ENCODE measurements at regions not wholly inside any gene's neighbourhood (a gene's known extent, or its start where the extent isn't known, plus 50 kb on each side); places are given as distances from the start of the nearest gene placed in this dataset.

GRCh38 chr14:71739273-71739990 lies 192.8 kb upstream of the RGS6 start:
- Histone ChIP-seq H3K4me1 (no peaks in the 10 kb centered on the region), H3K27me3 (no peaks in the 10 kb centered on the region), H3K27ac (peak overlapping the region in 1 of 4 donors; percentile 66), H3K9me3 (no peaks in the 10 kb centered on the region), H3K36me3 (replicated peaks in 1 of 2; ENCODE audit: insufficient read depth in 1 of 2, low read depth in 2 of 2) (peaks cover 0 to 19% of the 10 kb centered on the region in 2 donors), H3K4me3 (no peak overlapping the region)
- WGBS, 2 donors, result 71 to 73% methylated on average over 5 of the region's 5 CpGs
- no peak for TF ChIP-seq CTCF (IDR thresholded peaks at IDR 0.05)
- TF ChIP-seq POLR2A (IDR thresholded peaks at IDR 0.05), result no peak
- ATAC-seq (peak; percentile 71), DNase-seq (peak in 3 of 4 donors; percentile 27 to 46 (median 39))
- intact Hi-C loops (cut with DNase I), result no loop called here

- 91 to 92% methylated on average over 5 of the region's 5 CpGs for WGBS, 2 donors
- no peak overlapping the region for H3K4me3 ChIP-seq
- intact Hi-C loops (cut with DNase I), result no loop called here
- H3K4me1 ChIP-seq, result no peaks in the 10 kb centered on the region
- no peaks in the 10 kb centered on the region for H3K9me3 ChIP-seq
- DNase-seq (no peak), ATAC-seq (no peak)
- TF ChIP-seq POLR2A (IDR thresholded peaks at IDR 0.05), result no peak
- no peak for TF ChIP-seq CTCF (IDR thresholded peaks at IDR 0.05)
- H3K36me3 ChIP-seq (replicated peaks in 1 of 2; ENCODE audit: insufficient read depth in 1 of 2, low read depth in 2 of 2), result peaks cover 0 to 7% of the 10 kb centered on the region in 2 donors
- H3K27ac ChIP-seq, result no peak overlapping the region
- no peaks in the 10 kb centered on the region for H3K27me3 ChIP-seq
Measured at GRCh38 chr14:71741241-71741640, 191.0 kb upstream of the RGS6 start.

- whole genome bisulfite sequencing, 2 donors, result 87 to 90% methylated on average over 6 of the region's 6 CpGs
- H3K36me3 ChIP-seq (replicated peaks in 1 of 2; ENCODE audit: insufficient read depth in 1 of 2, low read depth in 2 of 2), result no peaks in the 10 kb centered on the region
- DNase-seq, result no peak
- no peak overlapping the region for H3K27ac ChIP-seq
- TF ChIP-seq CTCF (IDR thresholded peaks at IDR 0.05) (no peak), POLR2A (IDR thresholded peaks at IDR 0.05) (no peak)
- H3K27me3 ChIP-seq, result no peaks in the 10 kb centered on the region
- H3K9me3 ChIP-seq, result peaks cover 0 to 4% (median 0%) of the 10 kb centered on the region in 3 donors
- no peaks in the 10 kb centered on the region for H3K4me1 ChIP-seq
- intact Hi-C loops (cut with DNase I), result no loop called here
- ATAC-seq, result no peak
- H3K4me3 ChIP-seq, result no peak overlapping the region
Measured at GRCh38 chr14:71742485-71742884, 189.7 kb upstream of the RGS6 start.

- Histone ChIP-seq H3K27me3 (no peaks in the 10 kb centered on the region), H3K9me3 (peaks cover 0 to 19% (median 0%) of the 10 kb centered on the region in 3 donors), H3K36me3 (replicated peaks in 1 of 2; ENCODE audit: insufficient read depth in 1 of 2, low read depth in 2 of 2) (no peaks in the 10 kb centered on the region), H3K27ac (no peak overlapping the region), H3K4me3 (no peak overlapping the region), H3K4me1 (no peaks in the 10 kb centered on the region)
- TF ChIP-seq POLR2A (IDR thresholded peaks at IDR 0.05), result no peak
- no peak for TF ChIP-seq CTCF (IDR thresholded peaks at IDR 0.05)
- 80 to 87% methylated on average over 7 of the region's 7 CpGs for WGBS, 2 donors
- no peak for DNase-seq
- no peak for ATAC-seq
- intact Hi-C loops (cut with DNase I), result no loop called here
Measured at GRCh38 chr14:71745072-71745471, 187.2 kb upstream of the RGS6 start.

- Histone ChIP-seq H3K9me3 (peaks cover 0 to 19% (median 0%) of the 10 kb centered on the region in 3 donors), H3K4me3 (no peak overlapping the region), H3K27ac (no peak overlapping the region), H3K36me3 (replicated peaks in 1 of 2; ENCODE audit: insufficient read depth in 1 of 2, low read depth in 2 of 2) (no peaks in the 10 kb centered on the region), H3K27me3 (no peaks in the 10 kb centered on the region), H3K4me1 (peaks cover 6% of the 10 kb centered on the region)
- WGBS, 2 donors, result 94 to 100% methylated on average over 1 of the region's 1 CpG
- ATAC-seq, result no peak
- DNase-seq, result no peak
- no peak for TF ChIP-seq POLR2A (IDR thresholded peaks at IDR 0.05)
- TF ChIP-seq CTCF (IDR thresholded peaks at IDR 0.05), result no peak
- intact Hi-C loops (cut with DNase I), result no loop called here
Measured at GRCh38 chr14:71748196-71748595, 184.0 kb upstream of the RGS6 start.

All from body of pancreas (tissue), 4 donors.